ENCODE measurements at regions not wholly inside any gene's neighbourhood (a gene's known extent, or its start where the extent isn't known, plus 50 kb on each side); places are given as distances from the start of the nearest gene placed in this dataset.
A peak's percentile ranks its signal among the peaks of the same experiment; 100 is the strongest.

DNA sequence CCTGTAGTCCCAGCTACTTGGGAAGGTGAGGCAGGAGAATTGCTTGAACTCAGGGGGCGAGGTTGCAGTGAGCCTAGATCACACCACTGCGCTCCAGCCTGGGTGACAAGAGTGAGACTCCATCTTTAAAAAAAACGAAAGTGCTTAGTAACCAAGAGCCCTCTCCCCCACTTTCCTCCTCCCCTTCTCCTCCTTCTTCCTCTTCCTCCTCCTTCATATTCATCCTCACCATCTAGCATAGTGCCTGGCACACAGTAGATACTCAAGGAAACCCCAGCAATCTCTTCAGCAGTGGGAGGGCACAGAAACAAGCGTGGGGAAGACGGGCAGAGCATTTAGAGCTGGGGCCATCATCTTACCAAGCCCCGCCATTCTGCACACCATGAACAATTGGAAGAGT is 119.4 kb upstream of the SLC45A1 start:
- Histone ChIP-seq H3K4me3 (no peak overlapping the region), H3K9me3 (no peaks in the 10 kb centered on the region), H3K36me3 (no peaks in the 10 kb centered on the region), H3K27ac (no peak overlapping the region), H3K27me3 (no peaks in the 10 kb centered on the region), H3K4me1 (peaks cover 0 to 31% (median 17%) of the 10 kb centered on the region in 4 donors)
- DNase-seq (ENCODE audit: low spot score in 2 of 2) = no peak
- TF ChIP-seq EP300 (IDR thresholded peaks at IDR 0.05) (no peak), POLR2A (IDR thresholded peaks at IDR 0.05) (no peak)
- TF ChIP-seq, protein P1, sequence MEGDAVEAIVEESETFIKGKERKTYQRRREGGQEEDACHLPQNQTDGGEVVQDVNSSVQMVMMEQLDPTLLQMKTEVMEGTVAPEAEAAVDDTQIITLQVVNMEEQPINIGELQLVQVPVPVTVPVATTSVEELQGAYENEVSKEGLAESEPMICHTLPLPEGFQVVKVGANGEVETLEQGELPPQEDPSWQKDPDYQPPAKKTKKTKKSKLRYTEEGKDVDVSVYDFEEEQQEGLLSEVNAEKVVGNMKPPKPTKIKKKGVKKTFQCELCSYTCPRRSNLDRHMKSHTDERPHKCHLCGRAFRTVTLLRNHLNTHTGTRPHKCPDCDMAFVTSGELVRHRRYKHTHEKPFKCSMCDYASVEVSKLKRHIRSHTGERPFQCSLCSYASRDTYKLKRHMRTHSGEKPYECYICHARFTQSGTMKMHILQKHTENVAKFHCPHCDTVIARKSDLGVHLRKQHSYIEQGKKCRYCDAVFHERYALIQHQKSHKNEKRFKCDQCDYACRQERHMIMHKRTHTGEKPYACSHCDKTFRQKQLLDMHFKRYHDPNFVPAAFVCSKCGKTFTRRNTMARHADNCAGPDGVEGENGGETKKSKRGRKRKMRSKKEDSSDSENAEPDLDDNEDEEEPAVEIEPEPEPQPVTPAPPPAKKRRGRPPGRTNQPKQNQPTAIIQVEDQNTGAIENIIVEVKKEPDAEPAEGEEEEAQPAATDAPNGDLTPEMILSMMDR (IDR thresholded peaks at IDR 0.05) = no peak
- 90 to 95% methylated on average over 6 of the region's 6 CpGs for WGBS, 2 donors

DNA sequence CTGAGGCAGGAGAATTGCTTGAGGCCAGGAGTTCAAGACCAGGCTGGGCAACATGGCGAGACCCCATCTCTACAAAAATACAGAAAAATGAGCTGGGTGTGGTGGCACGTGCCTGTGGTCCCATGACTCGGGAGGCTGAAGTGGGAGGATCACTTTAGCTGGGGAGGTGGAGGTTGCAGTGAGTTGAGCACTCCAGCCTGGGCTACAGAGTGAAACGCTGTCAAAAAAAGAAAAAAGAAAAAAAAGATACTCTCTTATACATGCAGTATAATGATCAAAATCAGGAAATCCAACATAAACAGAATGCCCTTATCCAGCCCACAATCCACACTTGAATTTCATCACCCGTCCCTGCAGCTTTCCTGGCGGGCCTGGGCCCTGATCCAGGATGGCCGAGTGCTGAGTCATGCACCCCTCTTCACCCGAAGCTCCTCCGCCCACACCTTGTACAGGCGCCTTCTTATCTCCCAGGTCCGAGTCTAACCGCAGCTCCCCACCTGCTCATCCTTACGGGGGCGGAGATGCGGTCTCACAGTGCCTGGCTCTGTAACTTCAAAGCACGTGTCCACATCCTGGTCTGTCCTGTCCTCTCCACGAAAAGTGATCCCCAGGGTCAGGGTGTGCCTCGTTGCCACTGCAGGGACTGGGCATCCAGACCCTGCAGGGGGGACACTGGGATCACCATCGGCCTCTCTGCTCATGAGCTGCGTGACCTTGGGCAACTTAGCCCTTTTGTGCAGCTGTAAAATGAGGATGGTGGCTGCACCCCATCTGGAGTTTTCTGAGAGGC is 120.2 kb upstream of the SLC45A1 start:
- peak; percentile 51 to 58 for DNase-seq (ENCODE audit: low spot score in 2 of 2)
- Histone ChIP-seq H3K27me3 (no peaks in the 10 kb centered on the region), H3K27ac (no peak overlapping the region), H3K4me3 (no peak overlapping the region), H3K9me3 (no peaks in the 10 kb centered on the region), H3K4me1 (peaks cover 0 to 23% (median 10%) of the 10 kb centered on the region in 4 donors), H3K36me3 (no peaks in the 10 kb centered on the region)
- TF ChIP-seq, protein P1 (IDR thresholded peaks at IDR 0.05) = no peak
- peak in 1 of 2 donors; percentile 44 for TF ChIP-seq EP300 (IDR thresholded peaks at IDR 0.05)
- 57 to 66% methylated on average over 20 of the region's 20 CpGs for WGBS, 2 donors

DNA sequence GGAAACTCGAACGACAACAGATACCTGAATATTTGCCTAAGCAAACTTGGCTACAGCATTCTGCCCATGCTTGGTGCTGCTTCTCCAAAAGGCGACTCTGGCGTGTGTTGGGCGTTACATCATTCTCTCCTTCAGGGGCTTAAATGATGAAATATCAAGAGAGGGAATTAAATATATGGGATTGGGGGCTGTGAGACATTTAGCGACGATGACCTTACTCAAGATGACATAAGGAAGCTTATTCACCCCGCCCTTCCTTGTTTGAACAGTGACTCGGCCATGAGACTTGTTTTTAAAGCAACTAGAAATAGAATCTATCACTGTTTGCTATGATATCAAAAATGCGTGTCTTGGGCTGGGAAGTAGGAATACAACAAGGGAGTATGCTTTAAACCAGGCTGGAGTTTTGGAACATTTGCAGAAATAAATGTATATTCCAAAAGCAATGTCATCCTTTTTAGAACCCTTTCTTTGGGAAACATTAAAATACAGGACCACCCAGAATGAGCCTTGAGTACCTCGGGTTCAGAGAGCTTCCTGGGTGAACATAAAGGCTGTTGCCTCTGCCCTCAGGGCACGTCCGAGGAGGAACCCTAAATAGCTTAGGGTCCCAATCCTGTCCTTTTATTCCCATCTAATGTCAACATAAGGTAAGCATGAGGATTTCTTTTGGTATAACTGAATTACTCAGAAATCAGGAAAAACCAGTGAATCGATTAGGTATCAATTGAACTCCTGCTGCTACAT is 123.3 kb upstream of the SLC45A1 start:
- Histone ChIP-seq H3K9me3 (no peaks in the 10 kb centered on the region), H3K36me3 (no peaks in the 10 kb centered on the region), H3K4me3 (no peak overlapping the region), H3K4me1 (peaks cover 0 to 10% (median 3%) of the 10 kb centered on the region in 4 donors), H3K27ac (peak overlapping the region in 1 of 4 donors; percentile 15), H3K27me3 (no peaks in the 10 kb centered on the region)
- no peak for TF ChIP-seq EP300 (IDR thresholded peaks at IDR 0.05)
- WGBS, 2 donors = 66 to 71% methylated on average over 14 of the region's 14 CpGs
- no peak for DNase-seq (ENCODE audit: low spot score in 2 of 2)

DNA sequence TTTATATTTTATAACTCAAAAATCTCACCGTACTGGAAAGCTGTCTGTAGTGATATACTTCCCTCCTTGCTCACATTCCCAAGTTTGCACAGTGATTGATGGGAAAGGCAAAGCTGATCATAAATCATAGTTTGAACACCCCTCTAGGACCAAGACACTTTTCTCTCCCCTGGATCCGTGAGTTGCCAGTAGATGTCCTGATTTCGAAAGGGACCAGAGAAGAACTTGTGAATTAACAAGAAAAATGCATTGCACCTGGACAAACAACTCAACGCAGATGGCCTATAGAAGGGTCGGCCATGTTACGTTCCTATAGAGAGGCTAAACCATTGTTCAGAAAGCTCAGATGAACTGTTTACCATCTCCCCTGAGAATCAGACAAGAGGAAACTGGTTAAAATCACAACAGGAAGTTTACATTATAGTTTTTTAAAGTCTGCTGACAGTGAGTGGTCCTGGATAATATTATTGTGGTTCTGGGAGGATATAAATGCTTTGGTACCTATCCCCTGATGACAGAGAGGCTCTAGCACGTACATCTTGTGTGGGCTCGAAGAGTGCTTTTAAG is 124.0 kb upstream of the SLC45A1 start:
- WGBS, 2 donors = 75 to 82% methylated on average over 8 of the region's 8 CpGs
- Histone ChIP-seq H3K4me1 (peaks cover 0 to 10% (median 3%) of the 10 kb centered on the region in 4 donors), H3K27me3 (no peaks in the 10 kb centered on the region), H3K36me3 (no peaks in the 10 kb centered on the region), H3K4me3 (no peak overlapping the region), H3K27ac (no peak overlapping the region), H3K9me3 (no peaks in the 10 kb centered on the region)
- DNase-seq (ENCODE audit: low spot score in 2 of 2) = no peak
- TF ChIP-seq, protein P1 (IDR thresholded peaks at IDR 0.05) = no peak
- no peak for TF ChIP-seq EP300 (IDR thresholded peaks at IDR 0.05)
- no peak for TF ChIP-seq POLR2A (IDR thresholded peaks at IDR 0.05)

DNA sequence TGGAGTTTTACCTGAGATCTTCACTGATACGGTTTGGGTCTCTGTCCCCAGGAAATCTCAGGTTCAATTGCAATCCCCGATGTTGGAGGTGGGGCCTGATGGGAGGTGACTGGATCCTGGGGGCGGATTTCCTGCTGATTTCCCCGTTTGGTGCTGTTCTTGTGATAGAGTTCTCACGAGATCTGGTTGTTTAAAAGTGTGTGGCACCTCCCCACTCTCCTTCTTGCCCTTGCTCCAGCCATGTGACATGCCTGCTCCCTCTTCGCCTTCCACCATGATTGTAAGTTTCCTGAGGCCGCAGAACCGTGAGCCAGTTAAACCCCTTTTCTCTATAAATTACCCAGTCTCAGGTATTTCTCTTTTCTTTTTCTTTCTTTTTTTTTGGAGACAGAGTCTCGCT is 126.4 kb upstream of the SLC45A1 start:
- Histone ChIP-seq H3K4me1 (no peaks in the 10 kb centered on the region), H3K4me3 (no peak overlapping the region), H3K9me3 (no peaks in the 10 kb centered on the region), H3K36me3 (no peaks in the 10 kb centered on the region), H3K27ac (no peak overlapping the region), H3K27me3 (no peaks in the 10 kb centered on the region)
- no peak for DNase-seq (ENCODE audit: low spot score in 2 of 2)
- TF ChIP-seq, protein P1 (IDR thresholded peaks at IDR 0.05) = no peak
- TF ChIP-seq POLR2A (IDR thresholded peaks at IDR 0.05) = no peak
- no peak for TF ChIP-seq EP300 (IDR thresholded peaks at IDR 0.05)
- WGBS, 2 donors = 83 to 89% methylated on average over 9 of the region's 9 CpGs

Measured in tibial nerve (tissue), 4 donors.